Activated naive CD8-positive, alpha-beta T cell treated with anti-CD3 and anti-CD28 coated beads, Interleukin-2, amount 50 U/mL, for 24 hours (primary cell): ENCODE measurements at regions not wholly inside any gene's neighbourhood (a gene's known extent, or its start where the extent isn't known, plus 50 kb on each side); places are given as distances from the start of the nearest gene placed in this dataset.

Experiments used
- ATAC-seq: fragments of 150-1000 bp; cut with Tn5 transposase; one replicate; pipeline ENCODE4 v1.10.0; 2021
- DNase-seq: peaks from one replicate; pipeline ENCODE4 v3.0.0; 2021
- H3K27ac Mint-ChIP-seq: one replicate; pipeline ENCODE4 v1.8.0; 2021; ENCODE audit warnings: mild to moderate bottlenecking, mixed read lengths
- H3K27me3 Mint-ChIP-seq: one replicate; pipeline ENCODE4 v1.8.0; 2021; ENCODE audit warnings: mixed read lengths
- H3K36me3 Mint-ChIP-seq: one replicate; pipeline ENCODE4 v1.8.0; 2021; ENCODE audit warnings: low read depth, mixed read lengths
- H3K4me1 Mint-ChIP-seq: one replicate; pipeline ENCODE4 v1.8.0; 2021; ENCODE audit warnings: mixed read lengths
- H3K4me3 Mint-ChIP-seq: one replicate; pipeline ENCODE4 v1.8.0; 2021; ENCODE audit warnings: mild to moderate bottlenecking, moderate library complexity, mixed read lengths
- H3K9me3 Mint-ChIP-seq: one replicate; pipeline ENCODE4 v1.8.0; 2021; ENCODE audit warnings: mixed read lengths

DNA sequence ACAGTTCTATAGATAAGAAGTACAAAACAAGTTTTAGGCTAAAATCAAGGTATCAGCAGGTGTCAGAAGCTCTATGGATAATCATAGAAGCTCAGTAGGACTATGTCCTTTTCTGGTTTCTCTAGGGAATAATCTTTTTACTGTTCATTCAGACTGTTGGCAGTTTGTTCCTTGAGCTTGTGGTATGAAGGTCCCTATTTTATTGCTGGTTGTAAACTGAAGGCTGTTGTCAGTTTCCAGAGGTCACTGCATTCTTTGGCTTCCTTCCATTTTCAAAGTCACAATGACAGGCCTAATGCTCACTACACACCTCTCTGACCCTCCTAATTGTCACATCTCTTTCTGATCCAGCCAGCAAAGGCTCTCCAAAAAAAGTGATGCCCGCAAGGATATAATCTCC lies 337.9 kb upstream of the EDNRB start:
- H3K36me3 Mint-ChIP-seq = no peaks in the 10 kb centered on the region
- peaks cover 6% of the 10 kb centered on the region for H3K9me3 Mint-ChIP-seq
- no peaks in the 10 kb centered on the region for H3K27me3 Mint-ChIP-seq
- ATAC-seq = no peak
- H3K27ac Mint-ChIP-seq = no peak overlapping the region
- no peak for DNase-seq
- no peaks in the 10 kb centered on the region for H3K4me1 Mint-ChIP-seq
- no peak overlapping the region for H3K4me3 Mint-ChIP-seq

DNA sequence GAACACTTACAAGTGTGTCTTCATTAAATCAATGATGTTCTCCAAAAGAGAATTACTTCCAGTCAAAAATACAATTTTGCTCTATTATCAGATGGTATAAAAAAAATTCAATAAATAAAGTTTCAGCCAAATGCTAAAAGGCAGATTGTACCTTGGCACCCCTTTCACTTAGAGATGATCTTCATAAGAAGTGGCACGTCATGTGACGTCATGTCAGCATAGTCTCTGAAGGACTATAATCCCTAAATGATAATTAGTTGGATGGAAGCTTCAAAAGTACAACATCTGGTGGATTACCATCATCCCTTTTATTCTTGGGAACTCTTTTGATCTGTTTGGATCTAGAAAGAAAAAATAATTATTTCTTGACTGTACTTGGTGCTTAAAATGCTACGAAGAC lies 335.5 kb upstream of the EDNRB start:
- no peaks in the 10 kb centered on the region for H3K36me3 Mint-ChIP-seq
- H3K27me3 Mint-ChIP-seq = no peaks in the 10 kb centered on the region
- H3K9me3 Mint-ChIP-seq = no peaks in the 10 kb centered on the region
- H3K27ac Mint-ChIP-seq = no peak overlapping the region
- no peak overlapping the region for H3K4me3 Mint-ChIP-seq
- ATAC-seq (no peak), DNase-seq (no peak)
- H3K4me1 Mint-ChIP-seq = no peaks in the 10 kb centered on the region

DNA sequence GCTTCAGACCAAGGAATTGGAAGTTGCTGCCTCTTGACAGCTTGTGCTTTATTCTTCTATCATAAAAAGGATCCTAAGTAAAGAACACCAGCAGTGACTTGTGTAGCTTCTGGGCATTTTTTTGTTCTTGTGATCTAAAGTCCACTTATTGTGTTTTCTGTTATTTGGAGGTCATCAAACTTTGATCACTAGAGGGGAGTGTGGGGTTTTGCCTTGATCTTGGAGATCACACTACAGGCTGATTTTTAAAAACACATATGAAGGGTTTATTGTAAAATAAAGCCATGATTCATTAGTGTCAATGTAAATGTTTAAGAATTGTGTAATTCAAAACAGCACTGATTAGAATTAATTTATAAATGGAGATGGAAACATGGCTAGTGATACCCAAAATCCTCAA lies 328.7 kb upstream of the EDNRB start:
- no peak overlapping the region for H3K4me3 Mint-ChIP-seq
- no peak overlapping the region for H3K27ac Mint-ChIP-seq

DNA sequence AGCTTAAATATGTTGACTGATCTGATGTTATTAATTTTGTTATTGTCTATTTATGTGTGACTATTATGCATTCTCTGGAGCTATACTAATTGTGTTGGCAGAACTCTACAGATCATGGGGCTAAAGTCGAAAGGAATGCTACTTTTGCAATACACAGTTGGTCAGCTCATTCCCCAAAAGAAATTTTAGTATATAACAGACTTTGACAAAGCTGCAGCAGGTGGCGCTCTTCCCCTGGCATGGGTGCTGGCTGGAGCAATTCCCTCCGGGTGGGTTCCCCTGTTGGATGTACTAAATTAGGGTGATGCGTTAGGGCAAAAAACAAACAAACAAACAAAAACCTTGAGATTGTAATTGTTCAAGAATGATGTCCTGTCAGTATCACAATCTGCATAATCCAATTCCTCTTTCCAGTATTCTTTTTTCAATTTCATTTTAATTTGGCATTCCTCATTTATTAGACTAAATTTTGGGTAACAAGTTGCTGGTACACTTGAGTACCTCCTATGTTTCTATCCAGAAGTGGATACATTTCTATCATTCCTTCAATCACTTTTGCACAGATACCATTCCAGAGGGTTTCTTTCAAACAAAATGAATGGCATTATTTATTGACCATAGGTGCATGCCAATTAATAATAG lies 322.8 kb upstream of the EDNRB start:
- Mint-ChIP-seq H3K4me3 (no peak overlapping the region), H3K36me3 (no peaks in the 10 kb centered on the region), H3K27ac (no peak overlapping the region), H3K9me3 (no peaks in the 10 kb centered on the region), H3K27me3 (no peaks in the 10 kb centered on the region), H3K4me1 (no peaks in the 10 kb centered on the region)
- no peak for ATAC-seq
- DNase-seq = peak; percentile 26

More for the DNA sequence above, 328.7 kb upstream of the EDNRB start:
- Mint-ChIP-seq H3K27me3 (no peaks in the 10 kb centered on the region), H3K9me3 (no peaks in the 10 kb centered on the region), H3K36me3 (no peaks in the 10 kb centered on the region), H3K4me1 (no peaks in the 10 kb centered on the region)
- DNase-seq (no peak), ATAC-seq (no peak)

GRCh38 chr13:78239714-78240113 lies 321.1 kb upstream of the EDNRB start:
- Mint-ChIP-seq H3K4me1 (no peaks in the 10 kb centered on the region), H3K27ac (no peak overlapping the region), H3K36me3 (no peaks in the 10 kb centered on the region), H3K4me3 (no peak overlapping the region), H3K9me3 (no peaks in the 10 kb centered on the region), H3K27me3 (no peaks in the 10 kb centered on the region)
- DNase-seq (no peak), ATAC-seq (no peak)

GRCh38 chr13:78238911-78239310 lies 320.3 kb upstream of the EDNRB start:
- DNase-seq = no peak
- ATAC-seq = no peak
- H3K4me1 Mint-ChIP-seq = no peaks in the 10 kb centered on the region

DNA sequence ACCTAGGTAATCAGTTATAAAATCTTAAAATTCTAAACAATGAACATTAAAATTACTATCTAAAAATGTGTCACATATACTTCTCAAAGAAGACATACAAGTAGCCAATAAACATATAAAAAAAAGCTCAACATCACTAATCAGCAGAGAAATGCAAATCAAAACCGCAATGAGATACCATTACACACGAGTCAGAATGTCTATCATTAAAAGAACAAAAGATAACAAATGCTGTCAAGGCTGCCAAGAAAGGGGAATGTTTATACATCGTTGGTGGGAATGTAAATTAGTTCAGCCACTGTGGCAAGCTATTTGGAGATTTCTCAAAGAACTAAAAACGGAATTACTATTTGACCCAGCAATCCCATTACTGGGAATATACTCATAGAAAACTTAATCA lies 310.3 kb upstream of the EDNRB start:
- H3K27ac Mint-ChIP-seq = no peak overlapping the region
- H3K36me3 Mint-ChIP-seq = no peaks in the 10 kb centered on the region
- peaks cover 3% of the 10 kb centered on the region for H3K27me3 Mint-ChIP-seq
- DNase-seq = no peak
- ATAC-seq = no peak
- no peaks in the 10 kb centered on the region for H3K4me1 Mint-ChIP-seq
- H3K9me3 Mint-ChIP-seq = no peaks in the 10 kb centered on the region
- H3K4me3 Mint-ChIP-seq = no peak overlapping the region

More at GRCh38 chr13:78238911-78239310, 320.3 kb upstream of the EDNRB start:
- no peaks in the 10 kb centered on the region for H3K36me3 Mint-ChIP-seq
- no peaks in the 10 kb centered on the region for H3K27me3 Mint-ChIP-seq
- no peak overlapping the region for H3K27ac Mint-ChIP-seq
- no peak overlapping the region for H3K4me3 Mint-ChIP-seq
- H3K9me3 Mint-ChIP-seq = no peaks in the 10 kb centered on the region

GRCh38 chr13:78228211-78228610 lies 309.6 kb upstream of the EDNRB start:
- ATAC-seq (no peak), DNase-seq (no peak)
- Mint-ChIP-seq H3K27me3 (peaks cover 3% of the 10 kb centered on the region), H3K27ac (no peak overlapping the region), H3K4me3 (no peak overlapping the region), H3K4me1 (no peaks in the 10 kb centered on the region), H3K9me3 (no peaks in the 10 kb centered on the region), H3K36me3 (no peaks in the 10 kb centered on the region)

GRCh38 chr13:78227709-78228108 lies 309.1 kb upstream of the EDNRB start:
- DNase-seq = no peak
- Mint-ChIP-seq H3K4me3 (no peak overlapping the region), H3K36me3 (no peaks in the 10 kb centered on the region), H3K4me1 (no peaks in the 10 kb centered on the region), H3K27me3 (peaks cover 2% of the 10 kb centered on the region), H3K27ac (no peak overlapping the region), H3K9me3 (no peaks in the 10 kb centered on the region)
- ATAC-seq = no peak

GRCh38 chr13:78215458-78216108 lies 297.0 kb upstream of the EDNRB start:
- no peak overlapping the region for H3K27ac Mint-ChIP-seq
- no peaks in the 10 kb centered on the region for H3K4me1 Mint-ChIP-seq
- H3K4me3 Mint-ChIP-seq = no peak overlapping the region
- ATAC-seq (no peak), DNase-seq (no peak)
- peaks cover 4% of the 10 kb centered on the region for H3K27me3 Mint-ChIP-seq
- H3K9me3 Mint-ChIP-seq = no peaks in the 10 kb centered on the region
- no peaks in the 10 kb centered on the region for H3K36me3 Mint-ChIP-seq

DNA sequence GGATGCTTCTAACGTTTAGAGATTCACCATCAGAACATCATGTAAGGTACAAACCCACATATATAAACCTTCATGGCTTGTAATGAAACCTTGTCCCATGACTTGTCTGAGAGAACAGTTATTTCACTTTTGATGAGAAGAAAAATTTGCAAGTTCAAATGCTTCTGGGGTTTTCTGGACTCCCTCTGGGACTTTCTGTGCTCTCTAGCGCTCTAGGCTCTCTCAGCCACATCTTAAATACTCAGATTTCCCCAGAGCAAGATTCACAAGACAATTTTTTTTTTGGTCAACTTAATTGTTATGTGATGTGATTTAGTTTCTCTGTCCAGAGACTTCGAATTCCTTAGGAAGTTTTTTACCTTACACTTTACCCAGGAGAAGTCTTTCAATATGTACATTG lies 282.8 kb upstream of the EDNRB start:
- ATAC-seq (no peak), DNase-seq (no peak)
- no peak overlapping the region for H3K27ac Mint-ChIP-seq
- H3K4me3 Mint-ChIP-seq = no peak overlapping the region
- no peaks in the 10 kb centered on the region for H3K36me3 Mint-ChIP-seq
- no peaks in the 10 kb centered on the region for H3K4me1 Mint-ChIP-seq
- H3K27me3 Mint-ChIP-seq = peaks cover 1% of the 10 kb centered on the region
- H3K9me3 Mint-ChIP-seq = no peaks in the 10 kb centered on the region

DNA sequence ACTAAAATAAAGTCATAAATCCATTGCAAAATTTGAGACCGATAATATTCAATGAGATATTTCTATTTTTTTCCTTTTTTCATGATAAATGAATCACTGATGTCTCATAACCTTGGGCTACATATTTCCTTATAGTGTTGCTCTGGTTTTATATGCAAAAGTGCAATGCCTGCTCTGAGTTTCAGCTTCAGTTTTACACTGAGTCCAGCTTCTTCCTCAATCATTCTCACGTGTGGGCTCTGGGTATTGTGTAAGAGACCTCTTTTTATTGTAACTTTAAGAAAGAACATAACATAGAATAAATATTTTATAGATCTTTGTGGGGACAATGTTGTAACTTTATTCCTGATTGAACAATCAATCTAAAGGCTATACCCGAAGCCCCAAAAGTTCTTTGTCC lies 280.2 kb upstream of the EDNRB start:
- H3K36me3 Mint-ChIP-seq = no peaks in the 10 kb centered on the region
- H3K27ac Mint-ChIP-seq = no peak overlapping the region
- ATAC-seq (no peak), DNase-seq (no peak)
- no peaks in the 10 kb centered on the region for H3K9me3 Mint-ChIP-seq
- no peaks in the 10 kb centered on the region for H3K4me1 Mint-ChIP-seq
- H3K27me3 Mint-ChIP-seq = peaks cover 1% of the 10 kb centered on the region
- no peak overlapping the region for H3K4me3 Mint-ChIP-seq

GRCh38 chr13:78198419-78198818 lies 279.8 kb upstream of the EDNRB start:
- DNase-seq = no peak
- no peaks in the 10 kb centered on the region for H3K4me1 Mint-ChIP-seq
- no peak overlapping the region for H3K4me3 Mint-ChIP-seq
- H3K36me3 Mint-ChIP-seq = no peaks in the 10 kb centered on the region
- H3K27ac Mint-ChIP-seq = no peak overlapping the region
- H3K27me3 Mint-ChIP-seq = peaks cover 1% of the 10 kb centered on the region
- no peaks in the 10 kb centered on the region for H3K9me3 Mint-ChIP-seq
- ATAC-seq = no peak

DNA sequence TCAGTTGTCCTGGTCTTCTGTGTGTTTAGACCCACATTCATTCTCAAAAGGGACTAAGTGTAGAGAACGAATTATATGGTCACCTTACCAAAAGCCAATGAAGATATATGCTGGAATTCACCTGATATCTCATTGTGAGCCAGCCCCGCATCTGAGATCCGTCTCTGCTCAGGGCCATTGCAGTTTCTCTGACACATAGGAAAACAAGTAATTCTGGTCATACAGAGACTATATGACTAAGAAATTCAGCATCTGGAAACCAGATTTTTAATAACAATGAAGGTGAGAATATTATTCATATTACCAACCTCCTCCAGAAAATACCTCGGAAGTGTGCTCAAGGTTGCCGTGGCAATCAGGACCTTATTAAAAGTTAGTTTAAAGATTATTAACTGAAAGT lies 278.6 kb upstream of the EDNRB start:
- no peak for ATAC-seq
- DNase-seq = no peak
- Mint-ChIP-seq H3K4me3 (no peak overlapping the region), H3K4me1 (no peaks in the 10 kb centered on the region), H3K9me3 (no peaks in the 10 kb centered on the region), H3K36me3 (no peaks in the 10 kb centered on the region), H3K27ac (no peak overlapping the region), H3K27me3 (peaks cover 1% of the 10 kb centered on the region)

DNA sequence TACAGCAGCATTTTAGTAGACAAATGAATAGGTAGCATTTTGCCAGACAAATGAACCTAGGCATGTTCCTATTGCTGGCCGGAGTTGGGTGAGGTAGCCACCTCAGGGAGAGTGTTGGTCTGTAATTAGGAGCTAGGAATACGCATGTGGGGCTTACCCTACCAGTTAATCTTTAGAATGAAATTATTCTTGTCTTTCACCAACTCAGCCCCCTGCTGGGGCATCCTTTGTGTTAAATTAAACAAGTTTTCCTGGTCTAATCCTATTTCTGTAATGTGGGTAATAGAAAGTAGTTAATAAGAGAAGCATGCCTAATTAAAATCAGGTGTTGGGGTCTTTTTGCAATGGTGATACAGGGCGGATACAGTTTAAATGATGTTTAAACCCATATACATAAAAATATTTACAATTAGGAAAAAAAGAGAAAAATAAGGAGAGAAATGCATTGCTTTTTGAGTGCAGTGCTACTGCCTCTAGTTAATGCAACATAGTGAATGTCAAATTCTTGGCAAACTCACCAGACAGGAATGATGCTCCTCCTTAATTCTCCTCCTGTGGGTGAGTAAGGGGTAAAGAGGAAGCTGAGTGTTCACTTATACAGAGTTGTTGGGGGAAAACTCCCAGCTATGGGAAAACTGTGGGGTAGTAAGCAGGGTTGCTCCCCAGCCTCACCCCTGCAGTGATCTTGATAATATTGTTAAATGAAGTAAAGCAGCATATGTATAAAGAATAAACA lies 276.4 kb upstream of the EDNRB start:
- Mint-ChIP-seq H3K4me3 (no peak overlapping the region), H3K27ac (no peak overlapping the region)
- no peak for DNase-seq

More for the DNA sequence above, 276.4 kb upstream of the EDNRB start:
- H3K9me3 Mint-ChIP-seq = no peaks in the 10 kb centered on the region
- H3K4me1 Mint-ChIP-seq = no peaks in the 10 kb centered on the region
- ATAC-seq = no peak
- peaks cover 1% of the 10 kb centered on the region for H3K27me3 Mint-ChIP-seq
- H3K36me3 Mint-ChIP-seq = no peaks in the 10 kb centered on the region
